ENCODE measurements at regions not wholly inside any gene's neighbourhood (a gene's known extent, or its start where the extent isn't known, plus 50 kb on each side); places are given as distances from the start of the nearest gene placed in this dataset.

DNA sequence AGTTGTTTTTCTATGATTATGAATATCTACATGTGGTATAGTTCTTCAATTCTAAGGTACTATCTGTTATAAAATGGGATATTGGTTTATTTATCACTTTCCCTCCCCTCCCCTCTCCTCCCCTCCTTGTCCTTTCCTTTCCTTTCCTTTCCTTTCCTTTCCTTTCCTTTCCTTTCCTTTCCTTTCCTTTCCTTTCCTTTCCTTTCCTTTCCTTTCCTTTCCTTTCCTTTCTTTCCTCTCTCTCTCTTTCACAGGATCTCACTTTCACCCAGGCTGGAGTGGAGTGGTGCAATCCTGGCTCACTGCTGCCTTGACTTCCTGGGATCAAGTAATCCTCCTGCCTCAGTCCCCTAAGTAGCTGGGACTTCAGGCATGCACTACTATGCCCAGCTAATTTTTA is 466.8 kb downstream of the DMAC1 start (continued):
- TF ChIP-seq, protein P1, sequence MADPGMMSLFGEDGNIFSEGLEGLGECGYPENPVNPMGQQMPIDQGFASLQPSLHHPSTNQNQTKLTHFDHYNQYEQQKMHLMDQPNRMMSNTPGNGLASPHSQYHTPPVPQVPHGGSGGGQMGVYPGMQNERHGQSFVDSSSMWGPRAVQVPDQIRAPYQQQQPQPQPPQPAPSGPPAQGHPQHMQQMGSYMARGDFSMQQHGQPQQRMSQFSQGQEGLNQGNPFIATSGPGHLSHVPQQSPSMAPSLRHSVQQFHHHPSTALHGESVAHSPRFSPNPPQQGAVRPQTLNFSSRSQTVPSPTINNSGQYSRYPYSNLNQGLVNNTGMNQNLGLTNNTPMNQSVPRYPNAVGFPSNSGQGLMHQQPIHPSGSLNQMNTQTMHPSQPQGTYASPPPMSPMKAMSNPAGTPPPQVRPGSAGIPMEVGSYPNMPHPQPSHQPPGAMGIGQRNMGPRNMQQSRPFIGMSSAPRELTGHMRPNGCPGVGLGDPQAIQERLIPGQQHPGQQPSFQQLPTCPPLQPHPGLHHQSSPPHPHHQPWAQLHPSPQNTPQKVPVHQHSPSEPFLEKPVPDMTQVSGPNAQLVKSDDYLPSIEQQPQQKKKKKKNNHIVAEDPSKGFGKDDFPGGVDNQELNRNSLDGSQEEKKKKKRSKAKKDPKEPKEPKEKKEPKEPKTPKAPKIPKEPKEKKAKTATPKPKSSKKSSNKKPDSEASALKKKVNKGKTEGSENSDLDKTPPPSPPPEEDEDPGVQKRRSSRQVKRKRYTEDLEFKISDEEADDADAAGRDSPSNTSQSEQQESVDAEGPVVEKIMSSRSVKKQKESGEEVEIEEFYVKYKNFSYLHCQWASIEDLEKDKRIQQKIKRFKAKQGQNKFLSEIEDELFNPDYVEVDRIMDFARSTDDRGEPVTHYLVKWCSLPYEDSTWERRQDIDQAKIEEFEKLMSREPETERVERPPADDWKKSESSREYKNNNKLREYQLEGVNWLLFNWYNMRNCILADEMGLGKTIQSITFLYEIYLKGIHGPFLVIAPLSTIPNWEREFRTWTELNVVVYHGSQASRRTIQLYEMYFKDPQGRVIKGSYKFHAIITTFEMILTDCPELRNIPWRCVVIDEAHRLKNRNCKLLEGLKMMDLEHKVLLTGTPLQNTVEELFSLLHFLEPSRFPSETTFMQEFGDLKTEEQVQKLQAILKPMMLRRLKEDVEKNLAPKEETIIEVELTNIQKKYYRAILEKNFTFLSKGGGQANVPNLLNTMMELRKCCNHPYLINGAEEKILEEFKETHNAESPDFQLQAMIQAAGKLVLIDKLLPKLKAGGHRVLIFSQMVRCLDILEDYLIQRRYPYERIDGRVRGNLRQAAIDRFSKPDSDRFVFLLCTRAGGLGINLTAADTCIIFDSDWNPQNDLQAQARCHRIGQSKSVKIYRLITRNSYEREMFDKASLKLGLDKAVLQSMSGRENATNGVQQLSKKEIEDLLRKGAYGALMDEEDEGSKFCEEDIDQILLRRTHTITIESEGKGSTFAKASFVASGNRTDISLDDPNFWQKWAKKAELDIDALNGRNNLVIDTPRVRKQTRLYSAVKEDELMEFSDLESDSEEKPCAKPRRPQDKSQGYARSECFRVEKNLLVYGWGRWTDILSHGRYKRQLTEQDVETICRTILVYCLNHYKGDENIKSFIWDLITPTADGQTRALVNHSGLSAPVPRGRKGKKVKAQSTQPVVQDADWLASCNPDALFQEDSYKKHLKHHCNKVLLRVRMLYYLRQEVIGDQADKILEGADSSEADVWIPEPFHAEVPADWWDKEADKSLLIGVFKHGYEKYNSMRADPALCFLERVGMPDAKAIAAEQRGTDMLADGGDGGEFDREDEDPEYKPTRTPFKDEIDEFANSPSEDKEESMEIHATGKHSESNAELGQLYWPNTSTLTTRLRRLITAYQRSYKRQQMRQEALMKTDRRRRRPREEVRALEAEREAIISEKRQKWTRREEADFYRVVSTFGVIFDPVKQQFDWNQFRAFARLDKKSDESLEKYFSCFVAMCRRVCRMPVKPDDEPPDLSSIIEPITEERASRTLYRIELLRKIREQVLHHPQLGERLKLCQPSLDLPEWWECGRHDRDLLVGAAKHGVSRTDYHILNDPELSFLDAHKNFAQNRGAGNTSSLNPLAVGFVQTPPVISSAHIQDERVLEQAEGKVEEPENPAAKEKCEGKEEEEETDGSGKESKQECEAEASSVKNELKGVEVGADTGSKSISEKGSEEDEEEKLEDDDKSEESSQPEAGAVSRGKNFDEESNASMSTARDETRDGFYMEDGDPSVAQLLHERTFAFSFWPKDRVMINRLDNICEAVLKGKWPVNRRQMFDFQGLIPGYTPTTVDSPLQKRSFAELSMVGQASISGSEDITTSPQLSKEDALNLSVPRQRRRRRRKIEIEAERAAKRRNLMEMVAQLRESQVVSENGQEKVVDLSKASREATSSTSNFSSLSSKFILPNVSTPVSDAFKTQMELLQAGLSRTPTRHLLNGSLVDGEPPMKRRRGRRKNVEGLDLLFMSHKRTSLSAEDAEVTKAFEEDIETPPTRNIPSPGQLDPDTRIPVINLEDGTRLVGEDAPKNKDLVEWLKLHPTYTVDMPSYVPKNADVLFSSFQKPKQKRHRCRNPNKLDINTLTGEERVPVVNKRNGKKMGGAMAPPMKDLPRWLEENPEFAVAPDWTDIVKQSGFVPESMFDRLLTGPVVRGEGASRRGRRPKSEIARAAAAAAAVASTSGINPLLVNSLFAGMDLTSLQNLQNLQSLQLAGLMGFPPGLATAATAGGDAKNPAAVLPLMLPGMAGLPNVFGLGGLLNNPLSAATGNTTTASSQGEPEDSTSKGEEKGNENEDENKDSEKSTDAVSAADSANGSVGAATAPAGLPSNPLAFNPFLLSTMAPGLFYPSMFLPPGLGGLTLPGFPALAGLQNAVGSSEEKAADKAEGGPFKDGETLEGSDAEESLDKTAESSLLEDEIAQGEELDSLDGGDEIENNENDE (IDR thresholded peaks at IDR 0.05; ENCODE audit: insufficient replicate concordance, low read length), result no peak
- no peak for TF ChIP-seq SIX5 (IDR thresholded peaks at IDR 0.05; ENCODE audit: low read depth, low read length)
- TF ChIP-seq CHD1 (IDR thresholded peaks at IDR 0.05; ENCODE audit: low read depth, low read length), result no peak
- TF ChIP-seq, protein P2, sequence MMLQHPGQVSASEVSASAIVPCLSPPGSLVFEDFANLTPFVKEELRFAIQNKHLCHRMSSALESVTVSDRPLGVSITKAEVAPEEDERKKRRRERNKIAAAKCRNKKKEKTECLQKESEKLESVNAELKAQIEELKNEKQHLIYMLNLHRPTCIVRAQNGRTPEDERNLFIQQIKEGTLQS (IDR thresholded peaks at IDR 0.05; ENCODE audit: insufficient read depth, low read depth, low read length), result no peak
- no peak for TF ChIP-seq RBBP5 (IDR thresholded peaks at IDR 0.05; ENCODE audit: borderline replicate concordance, low read depth, low read length)
- no peak for TF ChIP-seq CTBP2 (IDR thresholded peaks at IDR 0.05; ENCODE audit: borderline replicate concordance, insufficient read depth, insufficient read length, low read length)
- TF ChIP-seq KDM4A (IDR thresholded peaks at IDR 0.05; ENCODE audit: low read depth, low read length, severe bottlenecking), result no peak
- TF ChIP-seq ASH2L (IDR thresholded peaks at IDR 0.05; ENCODE audit: low read length), result no peak
- no peak for TF ChIP-seq GABPA (IDR thresholded peaks at IDR 0.05; ENCODE audit: borderline replicate concordance, insufficient read depth, low read length)
- no peak for TF ChIP-seq CHD2 (IDR thresholded peaks at IDR 0.05; ENCODE audit: low read length)
- TF ChIP-seq, protein P3, sequence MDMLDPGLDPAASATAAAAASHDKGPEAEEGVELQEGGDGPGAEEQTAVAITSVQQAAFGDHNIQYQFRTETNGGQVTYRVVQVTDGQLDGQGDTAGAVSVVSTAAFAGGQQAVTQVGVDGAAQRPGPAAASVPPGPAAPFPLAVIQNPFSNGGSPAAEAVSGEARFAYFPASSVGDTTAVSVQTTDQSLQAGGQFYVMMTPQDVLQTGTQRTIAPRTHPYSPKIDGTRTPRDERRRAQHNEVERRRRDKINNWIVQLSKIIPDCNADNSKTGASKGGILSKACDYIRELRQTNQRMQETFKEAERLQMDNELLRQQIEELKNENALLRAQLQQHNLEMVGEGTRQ (IDR thresholded peaks at IDR 0.05; ENCODE audit: low read length), result no peak

Measured in H1 (cell line).